ENCODE measurements at regions not wholly inside any gene's neighbourhood (a gene's known extent, or its start where the extent isn't known, plus 50 kb on each side); places are given as distances from the start of the nearest gene placed in this dataset.
"Not testable (repeated sequence)": the region's sequence is repeated elsewhere in the genome, so short reads cannot be mapped to it uniquely, and the experiment has no call there.

- DNase-seq = peak; percentile 58
Observed at GRCh38 chrX:73940893-73941470, 88.5 kb upstream of the XIST start.

DNA sequence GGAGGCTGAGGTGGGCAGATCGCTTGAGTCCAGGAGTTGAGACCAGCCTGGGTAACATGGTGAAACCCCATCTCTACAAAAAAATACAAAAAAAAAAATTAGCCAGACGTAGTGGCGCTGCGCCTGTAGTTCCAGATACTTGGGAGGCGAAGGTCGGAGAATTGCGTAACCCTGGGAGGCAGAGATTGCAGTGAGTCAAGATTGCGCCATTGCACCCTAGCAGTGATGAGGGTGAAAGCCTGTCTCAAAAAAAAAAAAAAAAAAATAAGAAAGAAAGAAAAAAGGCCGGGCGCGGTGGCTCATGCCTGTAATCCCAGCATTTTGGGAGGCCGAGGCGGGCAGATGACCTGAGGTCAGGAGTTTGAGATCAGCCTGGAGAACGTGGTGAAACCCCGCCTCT is 85.3 kb upstream of the XIST start:
- DNase-seq = not testable (repeated sequence)

DNA sequence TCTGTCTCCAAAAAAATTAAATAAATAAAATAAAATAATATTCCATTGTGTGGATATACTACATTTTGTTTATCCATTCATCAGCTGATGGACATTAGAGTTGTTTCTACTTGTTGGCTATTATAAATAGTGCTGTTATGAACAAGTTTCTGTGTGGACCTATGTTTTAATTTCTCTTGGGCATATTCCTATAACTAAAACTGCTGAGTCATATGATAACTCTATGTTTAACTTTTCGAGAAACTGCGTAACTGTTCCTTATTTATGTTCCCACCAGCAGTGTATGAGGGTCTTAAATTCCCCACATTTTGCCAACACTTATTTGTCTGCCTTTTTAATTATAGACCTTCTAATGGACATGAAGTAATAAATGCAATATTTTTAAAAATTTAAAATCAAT is 80.0 kb upstream of the XIST start:
- no peak for DNase-seq

DNA sequence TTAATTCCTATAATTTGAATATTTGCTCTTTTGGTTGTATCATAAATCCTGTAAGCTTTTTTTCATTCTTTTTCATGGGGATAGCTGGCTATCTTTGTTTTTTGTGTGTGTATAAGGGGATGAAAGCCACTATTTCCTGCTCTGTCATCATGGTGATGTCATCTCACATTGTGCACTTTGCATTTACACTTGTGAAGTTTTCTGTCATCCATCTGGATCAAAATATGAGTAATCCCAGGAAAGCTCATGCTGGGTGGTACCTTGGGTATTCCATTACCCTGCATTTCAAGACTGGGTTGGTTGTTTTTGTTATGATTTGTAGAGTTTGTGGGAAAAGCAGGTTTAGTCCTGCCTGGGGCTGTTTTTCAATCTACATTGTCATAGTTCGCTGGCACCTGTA is 77.8 kb upstream of the XIST start:
- DNase-seq = peak; percentile 18

- DNase-seq = peak; percentile 16
Observed at GRCh38 chrX:73922856-73923455, 70.4 kb upstream of the XIST start.

- DNase-seq = peak; percentile 89
Observed at GRCh38 chrX:73916931-73917667, 64.6 kb upstream of the XIST start.

GRCh38 chrX:73916489-73916888 is 64.0 kb upstream of the XIST start:
- no peak for DNase-seq

GRCh38 chrX:73914792-73915191 is 62.3 kb upstream of the XIST start:
- peak; percentile 19 for DNase-seq

- peak; percentile 84 for DNase-seq
Observed at GRCh38 chrX:73913580-73913979, 61.1 kb upstream of the XIST start.

GRCh38 chrX:73911946-73912345 is 59.4 kb upstream of the XIST start:
- not testable (repeated sequence) for DNase-seq

- DNase-seq = not testable (repeated sequence)
Observed at GRCh38 chrX:73905749-73906374, 53.3 kb upstream of the XIST start.

DNA sequence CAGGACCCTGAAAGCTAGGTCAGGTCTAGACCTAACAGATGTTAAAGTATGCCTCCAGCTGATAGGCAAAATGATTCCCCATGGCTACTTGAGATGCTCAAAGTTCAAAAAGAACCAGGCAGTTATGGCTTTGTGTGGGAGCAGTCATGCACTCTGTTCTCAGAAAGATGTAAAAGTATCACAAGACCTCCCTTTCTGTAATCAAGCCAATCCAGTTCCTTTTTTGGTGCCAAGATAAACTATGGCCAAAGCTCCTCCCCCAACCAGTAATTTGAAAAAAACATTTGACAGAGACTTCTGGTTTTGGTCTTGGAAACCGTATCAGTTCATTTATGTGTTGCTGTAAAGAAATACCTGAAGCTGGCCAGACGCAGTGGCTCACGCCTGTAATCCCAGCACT is 51.4 kb upstream of the XIST start:
- DNase-seq = peak; percentile 67
